OCI-LY1 (cell line): ENCODE measurements at regions not wholly inside any gene's neighbourhood (a gene's known extent, or its start where the extent isn't known, plus 50 kb on each side); places are given as distances from the start of the nearest gene placed in this dataset.

Experiments
- H2AFZ ChIP-seq: fragments of 200-600 bp; sonication (generic), shearing (Covaris generic); 2 replicates; pipeline ENCODE4 v1.6.0; 2014; ENCODE audit warnings: antibody characterized with exemption, mild to moderate bottlenecking, low read length
- H3F3A ChIP-seq: fragments of 200-600 bp; sonication (generic), shearing (Covaris generic); 2 replicates; pipeline ENCODE4 v1.6.0; 2014; ENCODE audit warnings: mild to moderate bottlenecking, antibody characterized with exemption, low read length, moderate library complexity; ENCODE audit not compliant: insufficient read depth
- H3K27ac ChIP-seq: fragments of 200-600 bp; sonication (generic); 2 replicates; pipeline ENCODE4 v1.5.1; 2014; ENCODE audit warnings: low read length, mixed run types, mild to moderate bottlenecking, low read depth; ENCODE audit not compliant: poor library complexity, severe bottlenecking
- H3K27me3 ChIP-seq: fragments of 200-600 bp; sonication (generic); 2 replicates; pipeline ENCODE4 v1.6.0; 2014; ENCODE audit warnings: antibody characterized with exemption, mild to moderate bottlenecking, low read length, moderate library complexity; ENCODE audit not compliant: insufficient read depth
- H3K36me3 ChIP-seq: fragments of 200-600 bp; sonication (generic); 2 replicates; pipeline ENCODE4 v1.6.1; 2014; ENCODE audit warnings: mild to moderate bottlenecking, antibody characterized with exemption, low read length, moderate library complexity, mixed read lengths; ENCODE audit not compliant: insufficient read depth
- H3K4me1 ChIP-seq: fragments of 200-600 bp; sonication (generic); 2 replicates; pipeline ENCODE4 v1.5.1; 2014; ENCODE audit warnings: mild to moderate bottlenecking, low read length, moderate library complexity; ENCODE audit not compliant: insufficient read depth, severe bottlenecking
- H3K4me2 ChIP-seq: fragments of 200-600 bp; sonication (generic), shearing (Covaris generic); 2 replicates; pipeline ENCODE4 v1.6.1; 2014; ENCODE audit warnings: low read length
- H3K4me3 ChIP-seq: fragments of 200-600 bp; sonication (generic); 2 replicates; pipeline ENCODE4 v1.5.1; 2014; ENCODE audit warnings: low read length, low read depth, mild to moderate bottlenecking, mixed read lengths; ENCODE audit not compliant: poor library complexity, severe bottlenecking
- H3K79me2 ChIP-seq: fragments of 200-600 bp; shearing (Covaris generic); 2 replicates; pipeline ENCODE4 v1.6.1; 2016; ENCODE audit warnings: mixed run types, low read length, mixed read lengths; ENCODE audit not compliant: insufficient read depth
- H3K9ac ChIP-seq: fragments of 200-600 bp; sonication (generic), shearing (Covaris generic); 2 replicates; pipeline ENCODE4 v1.6.1; 2014; ENCODE audit warnings: mild to moderate bottlenecking, low read length, mixed read lengths
- H3K9me2 ChIP-seq: fragments of 200-600 bp; sonication (generic), shearing (Covaris generic); 2 replicates; pipeline ENCODE4 v1.6.1; 2014; ENCODE audit warnings: low read depth, mild to moderate bottlenecking, low read length, mixed read lengths
- H3K9me3 ChIP-seq: fragments of 200-600 bp; shearing (Covaris generic); 2 replicates; pipeline ENCODE4 v1.6.1; 2014; ENCODE audit warnings: low read length, mixed read lengths
- H4K20me1 ChIP-seq: fragments of 200-600 bp; sonication (generic), shearing (Covaris generic); 2 replicates; pipeline ENCODE4 v1.6.0; 2016; ENCODE audit warnings: mild to moderate bottlenecking, low read length; ENCODE audit not compliant: insufficient read depth
- CTCF ChIP-seq: fragments of 200-600 bp; sonication (generic), shearing (Covaris generic); IDR thresholded peaks from 2 replicates; pipeline ENCODE4 v1.5.1; 2017; ENCODE audit warnings: mild to moderate bottlenecking, antibody characterized with exemption, low read length, moderate library complexity, mixed read lengths
- EZH2 ChIP-seq: fragments of 200-600 bp; sonication (generic), shearing (Covaris generic); IDR thresholded peaks from 2 replicates; pipeline ENCODE4 v1.8.0; 2017; ENCODE audit warnings: borderline replicate concordance, mixed run types, mild to moderate bottlenecking, antibody characterized with exemption, low read length, moderate library complexity, mixed read lengths

- Histone ChIP-seq H2AFZ (no peak overlapping the region), H3K27ac (no peak overlapping the region), H3K4me1 (no peaks in the 10 kb centered on the region), H3K9ac (no peak overlapping the region), H3K4me3 (no peak overlapping the region), H3F3A (no peaks in the 10 kb centered on the region), H3K79me2 (no peaks in the 10 kb centered on the region), H3K36me3 (peaks cover 4% of the 10 kb centered on the region; the same call in 1 of the 2 replicates), H3K9me2 (no peaks in the 10 kb centered on the region), H4K20me1 (no peaks in the 10 kb centered on the region), H3K4me2 (no peak overlapping the region), H3K9me3 (no peaks in the 10 kb centered on the region; the same call in 1 of the 2 replicates), H3K27me3 (0 out of 2 replicates have a peak, but pooled peaks cover 7% of the 10 kb centered on the region)
- TF ChIP-seq EZH2, result no peak
- no peak for TF ChIP-seq CTCF
Measured at GRCh38 chr21:39065917-39066316, 117.3 kb downstream of the PSMG1 start.

DNA sequence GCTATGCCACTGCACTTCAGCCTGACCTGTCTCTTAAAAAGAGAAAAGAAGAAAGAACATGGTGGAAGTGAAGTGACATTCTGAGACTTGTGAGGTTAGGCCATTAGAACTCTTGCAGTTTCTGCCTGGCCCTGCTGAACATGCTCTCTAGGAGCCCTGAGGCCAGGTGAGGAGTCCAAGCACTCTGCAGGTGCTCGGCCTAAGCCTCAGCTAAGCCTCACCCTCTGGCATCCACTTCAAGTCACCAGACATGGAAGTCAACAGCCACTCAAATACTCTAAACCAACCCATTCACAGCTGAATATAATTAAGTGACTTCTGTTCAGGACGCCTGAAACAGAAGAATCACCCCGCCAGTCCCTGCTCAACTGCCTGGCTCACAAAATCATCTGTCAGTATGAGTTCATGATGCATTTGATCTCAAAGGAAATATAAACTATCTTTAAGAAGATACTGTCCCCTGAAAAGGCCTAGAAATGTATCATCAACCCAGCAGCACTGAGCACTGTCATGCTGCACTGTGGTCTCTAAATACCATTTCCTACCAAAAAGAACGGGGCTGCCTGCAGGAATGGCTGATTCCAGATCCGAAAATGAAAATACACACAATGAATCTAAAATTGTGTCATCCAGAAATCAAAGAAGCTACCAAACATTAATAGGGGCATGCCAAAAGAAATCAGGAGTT is 118.8 kb downstream of the PSMG1 start:
- no peaks in the 10 kb centered on the region; the same call in 1 of the 2 replicates for H3K9me3 ChIP-seq

GRCh38 chr21:39063517-39063916 is 119.7 kb downstream of the PSMG1 start:
- Histone ChIP-seq H2AFZ (no peak overlapping the region), H3K27ac (no peak overlapping the region), H3K36me3 (peaks cover 4% of the 10 kb centered on the region; the same call in 1 of the 2 replicates), H3K79me2 (no peaks in the 10 kb centered on the region), H3K4me3 (no peak overlapping the region), H4K20me1 (no peaks in the 10 kb centered on the region), H3K27me3 (0 out of 2 replicates have a peak, but pooled peaks cover 7% of the 10 kb centered on the region), H3K4me2 (no peak overlapping the region), H3K9ac (no peak overlapping the region), H3K4me1 (no peaks in the 10 kb centered on the region), H3K9me2 (no peaks in the 10 kb centered on the region), H3K9me3 (no peaks in the 10 kb centered on the region; the same call in 1 of the 2 replicates), H3F3A (no peaks in the 10 kb centered on the region)
- TF ChIP-seq EZH2 (no peak), CTCF (no peak)

More for the DNA sequence above, 118.8 kb downstream of the PSMG1 start:
- Histone ChIP-seq H3K27me3 (0 out of 2 replicates have a peak, but pooled peaks cover 7% of the 10 kb centered on the region), H3K79me2 (no peaks in the 10 kb centered on the region), H3K9me2 (no peaks in the 10 kb centered on the region), H3K36me3 (peaks cover 4% of the 10 kb centered on the region; the same call in 1 of the 2 replicates), H2AFZ (no peak overlapping the region), H3K4me1 (no peaks in the 10 kb centered on the region), H3K9ac (no peak overlapping the region), H4K20me1 (no peaks in the 10 kb centered on the region), H3K4me2 (no peak overlapping the region), H3K4me3 (no peak overlapping the region), H3K27ac (no peak overlapping the region), H3F3A (no peaks in the 10 kb centered on the region)
- TF ChIP-seq EZH2 (no peak), CTCF (no peak)
